IgD-negative memory B cell (primary cell): ENCODE measurements at regions not wholly inside any gene's neighbourhood (a gene's known extent, or its start where the extent isn't known, plus 50 kb on each side); places are given as distances from the start of the nearest gene placed in this dataset.
A peak's percentile ranks its signal among the peaks of the same experiment; 100 is the strongest.
"Not testable (repeated sequence)": the region's sequence is repeated elsewhere in the genome, so short reads cannot be mapped to it uniquely, and the experiment has no call there.

ENCODE experiments used
- H3K27ac Mint-ChIP-seq, 3 donors: one replicate each; pipeline ENCODE4 v1.8.0; 2020 to 2022; ENCODE audit warnings: mild to moderate bottlenecking in 3 of 3, mixed read lengths in 3 of 3, moderate library complexity in 1 of 3
- H3K27me3 Mint-ChIP-seq: one replicate; pipeline ENCODE4 v1.8.0; 2021; ENCODE audit warnings: mixed read lengths
- H3K36me3 Mint-ChIP-seq: one replicate; pipeline ENCODE4 v1.8.0; 2020; ENCODE audit warnings: mild to moderate bottlenecking, mixed read lengths
- H3K4me1 Mint-ChIP-seq, 3 donors: one replicate each; pipeline ENCODE4 v1.8.0; 2020 to 2022; ENCODE audit warnings: mixed read lengths in 3 of 3, mild to moderate bottlenecking in 1 of 3
- H3K4me3 Mint-ChIP-seq, 4 donors: one replicate each; pipeline ENCODE4 v1.8.0; 2020 to 2022; ENCODE audit warnings: mild to moderate bottlenecking in 4 of 4, mixed read lengths in 4 of 4, moderate library complexity in 3 of 4
- H3K9me3 Mint-ChIP-seq, 3 donors: one replicate each; pipeline ENCODE4 v1.8.0; 2020 to 2021; ENCODE audit warnings: mixed read lengths in 3 of 3, mild to moderate bottlenecking in 1 of 3

DNA sequence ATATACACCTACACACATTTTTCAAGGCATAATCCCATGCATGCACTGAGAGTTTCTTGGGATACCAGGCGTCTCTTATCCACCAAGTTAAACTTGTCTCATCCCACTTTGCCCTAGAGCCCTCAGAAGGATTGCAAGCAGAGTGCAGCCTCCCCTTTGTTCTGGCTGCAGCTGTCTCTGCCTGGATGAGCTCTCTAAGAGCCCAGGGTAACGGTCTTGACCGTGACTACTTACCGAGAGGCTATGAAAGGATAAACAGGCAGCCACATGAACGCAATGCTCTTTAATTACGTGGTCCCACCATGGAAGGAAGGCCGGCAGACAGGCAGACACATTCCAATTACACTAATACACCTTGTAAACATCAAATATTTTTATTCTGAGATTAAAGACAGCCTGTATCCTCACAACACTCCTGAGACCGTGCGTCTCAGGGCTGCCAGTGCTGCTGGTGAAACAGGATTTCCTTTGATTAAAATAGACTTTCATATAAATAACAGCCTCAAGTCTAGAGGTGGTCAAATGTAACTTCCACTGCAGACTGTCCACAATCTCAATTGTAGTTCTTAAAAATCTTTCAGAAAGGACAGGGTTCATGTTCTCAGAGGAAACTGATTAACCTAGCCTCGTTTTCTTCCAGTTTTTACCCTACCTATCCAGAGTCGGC is 210.0 kb upstream of the PRDM1 start:
- H3K27me3 Mint-ChIP-seq: peaks cover 22% of the 10 kb centered on the region

GRCh38 chr6:105874835-105875626 is 211.1 kb upstream of the PRDM1 start:
- Mint-ChIP-seq H3K36me3 (no peaks in the 10 kb centered on the region), H3K9me3 (no peaks in the 10 kb centered on the region), H3K27me3 (peaks cover 22% of the 10 kb centered on the region), H3K4me1 (peaks cover 7 to 40% (median 9%) of the 10 kb centered on the region in 3 donors), H3K27ac (peak overlapping the region; percentile 47 to 97 (median 69)), H3K4me3 (peak overlapping the region in 3 of 4 donors; percentile 31 to 84 (median 32))

More for the DNA sequence above, 210.0 kb upstream of the PRDM1 start:
- Mint-ChIP-seq H3K4me3 (peak overlapping the region in 3 of 4 donors; percentile 11 to 87 (median 61)), H3K9me3 (no peaks in the 10 kb centered on the region), H3K27ac (peak overlapping the region in 2 of 3 donors; percentile 91 to 97), H3K36me3 (no peaks in the 10 kb centered on the region), H3K4me1 (peaks cover 13 to 47% (median 18%) of the 10 kb centered on the region in 3 donors)

DNA sequence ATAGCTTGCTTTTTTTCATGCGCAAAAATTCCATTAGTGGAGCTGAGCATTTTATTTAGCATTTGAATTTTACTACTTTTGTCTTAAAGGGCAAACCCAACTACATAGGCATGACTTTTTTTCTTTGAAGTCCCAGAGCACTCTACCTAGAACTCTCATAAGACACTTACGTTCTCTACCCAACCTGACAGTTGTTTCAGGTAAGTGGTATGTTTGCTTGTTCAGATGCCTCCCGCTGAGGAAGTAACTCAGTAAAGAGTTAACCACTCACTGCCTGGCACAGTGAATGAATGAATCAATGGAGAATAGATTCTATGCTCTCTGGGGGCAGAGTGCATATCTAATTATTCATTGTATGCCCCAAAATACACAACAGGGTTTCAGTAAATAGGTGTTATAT is 212.3 kb upstream of the PRDM1 start:
- Mint-ChIP-seq H3K9me3 (no peaks in the 10 kb centered on the region), H3K4me1 (peaks cover 8 to 45% (median 15%) of the 10 kb centered on the region in 3 donors), H3K4me3 (peak overlapping the region in 2 of 4 donors; percentile 4 to 7), H3K27me3 (peaks cover 23% of the 10 kb centered on the region), H3K27ac (peak overlapping the region in 1 of 3 donors; percentile 55), H3K36me3 (peaks cover 2% of the 10 kb centered on the region)

- Mint-ChIP-seq H3K4me1 (peaks cover 8 to 47% (median 16%) of the 10 kb centered on the region in 3 donors), H3K27ac (peak overlapping the region in 1 of 3 donors; percentile 55), H3K9me3 (no peaks in the 10 kb centered on the region), H3K27me3 (peaks cover 24% of the 10 kb centered on the region), H3K36me3 (peaks cover 2% of the 10 kb centered on the region), H3K4me3 (peak overlapping the region in 2 of 4 donors; percentile 4 to 7)
These were observed 212.9 kb upstream of the PRDM1 start for GRCh38 chr6:105873211-105873704.

DNA sequence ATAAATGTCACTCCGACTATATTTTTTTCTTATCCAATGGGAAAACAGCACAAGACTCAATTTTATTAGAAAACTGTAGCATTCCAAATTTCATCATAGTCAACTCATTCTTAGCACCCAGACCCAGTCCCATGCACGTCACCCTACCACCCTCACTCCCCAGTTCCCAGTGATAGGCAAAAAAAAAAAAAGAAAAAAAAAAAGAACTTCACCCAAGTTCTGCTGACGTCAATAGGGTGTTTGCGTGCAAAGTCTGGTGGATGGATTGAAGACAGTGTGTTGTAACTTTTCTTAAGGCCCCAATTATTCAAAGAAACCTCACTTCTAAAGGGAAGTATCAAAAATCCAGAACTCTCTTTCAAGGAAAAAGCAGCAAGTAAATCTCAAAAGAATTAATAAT is 213.9 kb upstream of the PRDM1 start:
- Mint-ChIP-seq H3K4me3 (peak overlapping the region in 2 of 4 donors; percentile 59 to 64), H3K9me3 (peaks cover 0 to 4% (median 0%) of the 10 kb centered on the region in 3 donors), H3K27me3 (peaks cover 29% of the 10 kb centered on the region), H3K4me1 (peaks cover 8 to 57% (median 21%) of the 10 kb centered on the region in 3 donors), H3K36me3 (peaks cover 2% of the 10 kb centered on the region), H3K27ac (peak overlapping the region in 1 of 3 donors; percentile 14)

DNA sequence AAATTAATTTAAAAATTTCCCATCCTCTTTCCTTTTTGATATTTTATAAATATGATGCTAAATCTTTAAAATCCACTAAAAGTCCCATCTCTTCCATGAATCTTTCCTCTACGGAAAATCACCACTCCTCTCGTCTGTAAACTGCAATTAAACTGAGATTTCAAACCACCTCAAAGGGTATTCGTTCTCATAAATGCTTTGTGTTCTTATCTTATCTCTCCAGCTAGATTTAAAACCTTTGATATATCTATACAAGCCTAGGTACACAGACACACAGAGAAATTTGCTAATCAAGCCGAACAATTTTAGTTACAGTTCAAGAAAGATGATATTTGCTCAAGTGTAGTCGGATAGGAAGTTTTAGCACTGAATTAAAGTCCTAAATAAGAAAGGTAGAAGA is 214.6 kb upstream of the PRDM1 start:
- H3K9me3 Mint-ChIP-seq: peaks cover 0 to 4% (median 0%) of the 10 kb centered on the region in 3 donors
- H3K4me1 Mint-ChIP-seq: peaks cover 8 to 58% (median 21%) of the 10 kb centered on the region in 3 donors
- no peak overlapping the region for H3K4me3 Mint-ChIP-seq
- peaks cover 2% of the 10 kb centered on the region for H3K36me3 Mint-ChIP-seq
- peaks cover 29% of the 10 kb centered on the region for H3K27me3 Mint-ChIP-seq
- H3K27ac Mint-ChIP-seq: peak overlapping the region in 1 of 3 donors; percentile 29

- Mint-ChIP-seq H3K4me3 (no peak overlapping the region), H3K27ac (no peak overlapping the region), H3K4me1 (peaks cover 8 to 49% (median 20%) of the 10 kb centered on the region in 3 donors), H3K9me3 (peaks cover 0 to 4% (median 0%) of the 10 kb centered on the region in 3 donors), H3K27me3 (peaks cover 30% of the 10 kb centered on the region), H3K36me3 (peaks cover 2% of the 10 kb centered on the region)
These were observed 216.2 kb upstream of the PRDM1 start for GRCh38 chr6:105869835-105870440.

GRCh38 chr6:105868823-105869460 is 217.2 kb upstream of the PRDM1 start:
- H3K27me3 Mint-ChIP-seq: peaks cover 24% of the 10 kb centered on the region
- peaks cover 0 to 4% (median 0%) of the 10 kb centered on the region in 3 donors for H3K9me3 Mint-ChIP-seq
- H3K27ac Mint-ChIP-seq: peak overlapping the region in 1 of 3 donors; percentile 20
- peak overlapping the region in 1 of 4 donors; percentile 67 for H3K4me3 Mint-ChIP-seq
- H3K4me1 Mint-ChIP-seq: peaks cover 11 to 44% (median 20%) of the 10 kb centered on the region in 3 donors
- peaks cover 3% of the 10 kb centered on the region for H3K36me3 Mint-ChIP-seq

- H3K4me3 Mint-ChIP-seq: peak overlapping the region in 1 of 4 donors; percentile 21
These were observed 218.3 kb upstream of the PRDM1 start for GRCh38 chr6:105867821-105868220.

GRCh38 chr6:105867277-105867676 is 218.9 kb upstream of the PRDM1 start:
- peaks cover 22 to 43% (median 28%) of the 10 kb centered on the region in 3 donors for H3K4me1 Mint-ChIP-seq
- H3K9me3 Mint-ChIP-seq: peaks cover 0 to 4% (median 0%) of the 10 kb centered on the region in 3 donors
- peak overlapping the region in 2 of 3 donors; percentile 17 to 60 for H3K27ac Mint-ChIP-seq
- H3K36me3 Mint-ChIP-seq: peaks cover 4% of the 10 kb centered on the region
- H3K4me3 Mint-ChIP-seq: peak overlapping the region in 1 of 4 donors; percentile 21
- peaks cover 15% of the 10 kb centered on the region for H3K27me3 Mint-ChIP-seq

More at GRCh38 chr6:105867821-105868220, 218.3 kb upstream of the PRDM1 start:
- Mint-ChIP-seq H3K27ac (peak overlapping the region in 2 of 3 donors; percentile 17 to 60), H3K36me3 (peaks cover 4% of the 10 kb centered on the region), H3K27me3 (peaks cover 18% of the 10 kb centered on the region), H3K4me1 (peaks cover 17 to 41% (median 23%) of the 10 kb centered on the region in 3 donors), H3K9me3 (peaks cover 0 to 4% (median 0%) of the 10 kb centered on the region in 3 donors)

DNA sequence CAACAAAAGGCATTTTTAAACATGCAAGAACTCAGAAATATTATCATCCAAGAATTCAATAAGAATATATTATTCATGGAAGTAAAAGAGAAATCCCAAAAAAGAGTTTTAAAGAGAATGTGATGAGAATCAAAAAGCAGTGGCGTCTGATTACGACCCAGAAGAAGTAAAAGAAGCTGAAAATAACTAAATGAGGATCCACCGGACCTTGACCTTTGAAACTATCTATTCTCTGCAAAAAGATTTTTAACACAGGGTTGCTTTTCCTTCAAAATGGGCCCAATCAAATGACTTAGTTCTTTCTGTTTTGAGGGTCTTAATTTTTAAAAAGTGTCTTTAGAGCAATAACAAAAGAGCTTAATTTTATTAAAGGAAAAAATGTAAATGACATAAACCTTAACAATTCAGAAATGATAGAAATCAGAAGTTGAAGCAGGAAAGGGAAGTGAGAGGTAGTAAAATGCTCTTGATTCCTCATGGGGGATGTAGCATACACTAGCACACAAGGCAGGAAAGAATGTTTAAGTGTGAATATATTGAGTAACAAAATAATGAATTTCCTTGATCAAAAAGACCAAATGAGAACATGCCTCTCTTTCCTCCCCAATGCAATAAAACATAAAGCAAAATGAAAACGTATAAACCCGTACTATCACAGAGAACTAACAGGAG is 223.1 kb upstream of the PRDM1 start:
- Mint-ChIP-seq H3K36me3 (peaks cover 3% of the 10 kb centered on the region), H3K27me3 (peaks cover 9% of the 10 kb centered on the region), H3K9me3 (peaks cover 0 to 4% (median 0%) of the 10 kb centered on the region in 3 donors), H3K4me3 (peak overlapping the region in 3 of 4 donors; percentile 9 to 78 (median 65)), H3K27ac (peak overlapping the region in 1 of 3 donors; percentile 81), H3K4me1 (peaks cover 21 to 27% (median 22%) of the 10 kb centered on the region in 3 donors)

- not testable (repeated sequence) for H3K27ac Mint-ChIP-seq, H3K27me3 Mint-ChIP-seq, H3K4me3 Mint-ChIP-seq, H3K36me3 Mint-ChIP-seq, H3K9me3 Mint-ChIP-seq
- H3K4me1 Mint-ChIP-seq: peaks cover 14 to 21% (median 17%) of the 10 kb centered on the region in 3 donors
These were observed 225.2 kb upstream of the PRDM1 start for GRCh38 chr6:105860927-105861326.

DNA sequence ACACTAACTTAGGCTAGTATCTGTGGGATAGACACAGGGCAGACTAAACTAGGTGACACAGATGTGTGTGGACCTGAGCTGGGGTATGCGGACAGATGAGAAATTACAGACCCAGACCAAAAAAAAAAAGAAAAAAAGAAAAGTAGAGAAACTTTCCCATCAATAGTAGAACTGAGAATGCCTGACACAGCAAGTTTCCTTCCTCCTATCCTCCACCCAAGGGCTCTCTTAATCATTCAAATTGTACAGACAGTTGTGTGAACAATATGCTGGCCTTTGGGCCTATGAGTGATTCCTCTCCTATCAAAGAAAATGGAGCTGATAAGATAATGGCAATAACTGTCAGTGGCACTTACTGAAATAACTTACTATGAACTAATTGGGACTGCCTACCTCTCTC is 226.7 kb upstream of the PRDM1 start:
- H3K4me1 Mint-ChIP-seq: peaks cover 14 to 21% (median 17%) of the 10 kb centered on the region in 3 donors
- no peaks in the 10 kb centered on the region for H3K9me3 Mint-ChIP-seq
- no peaks in the 10 kb centered on the region for H3K27me3 Mint-ChIP-seq
- no peak overlapping the region for H3K4me3 Mint-ChIP-seq
- peaks cover 3% of the 10 kb centered on the region for H3K36me3 Mint-ChIP-seq
- no peak overlapping the region for H3K27ac Mint-ChIP-seq

DNA sequence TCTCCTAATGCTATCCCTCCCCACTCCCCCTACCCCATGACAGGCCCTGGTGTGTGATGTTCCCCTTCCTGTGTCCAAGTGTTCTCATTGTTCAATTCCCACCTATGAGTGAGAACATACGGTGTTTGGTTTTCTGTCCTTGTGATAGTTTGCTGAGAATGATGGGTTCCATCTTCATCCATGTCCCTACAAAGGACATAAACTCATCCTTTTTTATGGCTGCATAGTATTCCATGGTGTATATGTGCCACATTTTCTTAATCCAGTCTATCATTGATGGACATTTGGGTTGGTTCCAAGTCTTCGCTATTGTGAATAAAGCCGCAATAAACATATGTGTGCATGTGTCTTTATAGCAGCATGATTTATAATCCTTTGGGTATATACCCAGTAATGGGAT is 227.5 kb upstream of the PRDM1 start:
- not testable (repeated sequence) for H3K27ac Mint-ChIP-seq
- H3K4me1 Mint-ChIP-seq: peaks cover 14 to 16% (median 14%) of the 10 kb centered on the region in 3 donors

More for the DNA sequence above, 227.5 kb upstream of the PRDM1 start:
- not testable (repeated sequence) for H3K4me3 Mint-ChIP-seq, H3K27me3 Mint-ChIP-seq, H3K9me3 Mint-ChIP-seq, H3K36me3 Mint-ChIP-seq
